Gastrocnemius medialis (tissue), 4 donors: ENCODE measurements at regions not wholly inside any gene's neighbourhood (a gene's known extent, or its start where the extent isn't known, plus 50 kb on each side); places are given as distances from the start of the nearest gene placed in this dataset.

Experiments used
- POLR2A ChIP-seq, 2 donors: fragments of 450-650 bp; IDR thresholded peaks; one replicate each; pipeline ENCODE4 v1.6.1; 2017; ENCODE audit warnings: antibody characterized with exemption in 2 of 2, mild to moderate bottlenecking in 2 of 2, moderate library complexity in 2 of 2
- TF ChIP-seq, protein P1 (sequence below), 5 experiments: fragments of 450-650 bp in 3 of 5; fragments of 200-600 bp in 2 of 5; sonication (generic) in 2 of 5; IDR thresholded peaks in 4 of 5; conservative IDR thresholded peaks in 1 of 5; 1 replicate in 4 of 5; 2 replicates in 1 of 5; pipeline ENCODE4 v1.5.1; 2016 to 2019; ENCODE audit warnings: antibody characterized with exemption in 5 of 5, mild to moderate bottlenecking in 3 of 5, moderate library complexity in 3 of 5

DNA sequence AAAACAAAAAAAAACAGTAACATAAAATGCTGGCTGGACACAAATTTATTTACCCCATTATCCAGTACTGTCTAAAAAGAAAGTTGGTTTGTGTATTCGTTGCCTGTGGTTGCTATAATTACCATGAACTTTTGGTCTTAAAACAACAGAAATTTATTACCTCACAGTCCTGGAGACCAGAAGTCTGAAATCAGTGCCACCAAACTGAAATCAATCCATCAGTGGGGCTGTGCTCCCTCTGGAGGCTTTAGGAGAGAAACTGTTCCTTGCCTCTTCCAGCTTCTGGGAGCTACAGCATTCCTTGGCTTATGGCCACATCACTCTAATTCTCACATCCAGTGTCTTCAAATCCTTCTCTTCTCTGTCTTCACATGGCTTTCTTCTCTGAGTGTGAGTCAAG lies 79.4 kb downstream of the SNX5 start:
- TF ChIP-seq, protein P1, sequence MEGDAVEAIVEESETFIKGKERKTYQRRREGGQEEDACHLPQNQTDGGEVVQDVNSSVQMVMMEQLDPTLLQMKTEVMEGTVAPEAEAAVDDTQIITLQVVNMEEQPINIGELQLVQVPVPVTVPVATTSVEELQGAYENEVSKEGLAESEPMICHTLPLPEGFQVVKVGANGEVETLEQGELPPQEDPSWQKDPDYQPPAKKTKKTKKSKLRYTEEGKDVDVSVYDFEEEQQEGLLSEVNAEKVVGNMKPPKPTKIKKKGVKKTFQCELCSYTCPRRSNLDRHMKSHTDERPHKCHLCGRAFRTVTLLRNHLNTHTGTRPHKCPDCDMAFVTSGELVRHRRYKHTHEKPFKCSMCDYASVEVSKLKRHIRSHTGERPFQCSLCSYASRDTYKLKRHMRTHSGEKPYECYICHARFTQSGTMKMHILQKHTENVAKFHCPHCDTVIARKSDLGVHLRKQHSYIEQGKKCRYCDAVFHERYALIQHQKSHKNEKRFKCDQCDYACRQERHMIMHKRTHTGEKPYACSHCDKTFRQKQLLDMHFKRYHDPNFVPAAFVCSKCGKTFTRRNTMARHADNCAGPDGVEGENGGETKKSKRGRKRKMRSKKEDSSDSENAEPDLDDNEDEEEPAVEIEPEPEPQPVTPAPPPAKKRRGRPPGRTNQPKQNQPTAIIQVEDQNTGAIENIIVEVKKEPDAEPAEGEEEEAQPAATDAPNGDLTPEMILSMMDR (IDR thresholded peaks at IDR 0.05 in 4 of 5, conservative IDR thresholded peaks at IDR 0.05 in 1 of 5) = no peak
- TF ChIP-seq POLR2A (IDR thresholded peaks at IDR 0.05) = no peak
